GM18498 (cell line): ENCODE measurements at regions not wholly inside any gene's neighbourhood (a gene's known extent, or its start where the extent isn't known, plus 50 kb on each side); places are given as distances from the start of the nearest gene placed in this dataset.

ENCODE experiments used
- ATAC-seq: cut with Tn5 transposase; IDR thresholded peaks from one replicate; pipeline ENCODE4 v1.9.1; 2021; ENCODE audit warnings: mild to moderate bottlenecking, moderate library complexity; ENCODE audit not compliant: unreplicated experiment

- no peak for ATAC-seq
Measured at GRCh38 chr1:228823200-228823599, 87.9 kb downstream of the RHOU start.

GRCh38 chr1:228824366-228824765, 89.1 kb downstream of the RHOU start:
- ATAC-seq = no peak

GRCh38 chr1:228825041-228825440, 89.8 kb downstream of the RHOU start:
- no peak for ATAC-seq

GRCh38 chr1:228825840-228826484, 90.7 kb downstream of the RHOU start:
- peak; percentile 85 for ATAC-seq

- ATAC-seq = no peak
Measured at GRCh38 chr1:228827019-228827418, 91.7 kb downstream of the RHOU start.

DNA sequence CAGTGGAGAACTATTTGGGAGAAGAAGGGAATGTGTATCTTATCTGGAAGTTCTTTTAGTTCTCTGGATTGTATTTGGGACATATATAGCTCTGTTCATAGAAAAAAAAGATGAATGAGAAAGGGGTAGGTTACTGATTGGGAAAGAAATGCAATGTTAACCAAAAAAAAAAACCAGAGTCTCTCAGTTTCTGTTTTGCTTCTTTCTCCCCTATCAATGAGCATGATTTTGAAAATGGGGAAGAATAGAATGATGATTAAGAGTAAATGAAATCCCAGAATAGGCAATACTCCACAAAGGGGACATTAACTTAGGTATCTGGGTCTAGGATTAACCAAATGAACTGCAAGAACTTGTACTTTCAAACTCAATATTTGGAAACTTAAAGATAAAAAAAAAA, 92.9 kb downstream of the RHOU start:
- ATAC-seq = no peak

- ATAC-seq = no peak
Measured at GRCh38 chr1:228830185-228830953, 95.1 kb downstream of the RHOU start.

DNA sequence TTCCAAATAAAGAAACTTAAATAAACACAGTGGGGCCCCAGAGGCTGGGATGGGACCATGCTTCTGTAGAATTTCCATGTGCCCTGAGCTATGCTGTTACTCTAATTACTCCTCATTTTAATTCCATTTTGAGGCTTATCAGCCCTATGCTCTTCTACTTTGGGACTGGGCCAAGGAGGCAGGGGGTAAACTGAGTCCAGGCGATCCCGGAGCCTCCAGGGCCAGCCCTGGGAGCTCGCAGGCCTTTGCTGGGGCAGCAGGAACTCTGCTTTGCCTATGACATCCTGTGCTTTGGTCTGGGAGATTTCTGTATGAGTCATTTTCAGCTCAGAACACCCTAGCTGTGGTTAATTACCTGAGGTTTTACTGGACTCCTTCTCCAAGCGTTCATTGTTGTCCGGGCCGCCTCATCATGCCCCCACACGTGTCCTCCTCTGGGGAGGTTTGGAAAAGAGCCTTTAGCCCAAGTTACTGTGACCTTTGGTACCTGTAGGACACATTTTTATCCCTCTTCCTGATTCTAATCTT, 95.7 kb downstream of the RHOU start:
- peak; percentile 77 for ATAC-seq

DNA sequence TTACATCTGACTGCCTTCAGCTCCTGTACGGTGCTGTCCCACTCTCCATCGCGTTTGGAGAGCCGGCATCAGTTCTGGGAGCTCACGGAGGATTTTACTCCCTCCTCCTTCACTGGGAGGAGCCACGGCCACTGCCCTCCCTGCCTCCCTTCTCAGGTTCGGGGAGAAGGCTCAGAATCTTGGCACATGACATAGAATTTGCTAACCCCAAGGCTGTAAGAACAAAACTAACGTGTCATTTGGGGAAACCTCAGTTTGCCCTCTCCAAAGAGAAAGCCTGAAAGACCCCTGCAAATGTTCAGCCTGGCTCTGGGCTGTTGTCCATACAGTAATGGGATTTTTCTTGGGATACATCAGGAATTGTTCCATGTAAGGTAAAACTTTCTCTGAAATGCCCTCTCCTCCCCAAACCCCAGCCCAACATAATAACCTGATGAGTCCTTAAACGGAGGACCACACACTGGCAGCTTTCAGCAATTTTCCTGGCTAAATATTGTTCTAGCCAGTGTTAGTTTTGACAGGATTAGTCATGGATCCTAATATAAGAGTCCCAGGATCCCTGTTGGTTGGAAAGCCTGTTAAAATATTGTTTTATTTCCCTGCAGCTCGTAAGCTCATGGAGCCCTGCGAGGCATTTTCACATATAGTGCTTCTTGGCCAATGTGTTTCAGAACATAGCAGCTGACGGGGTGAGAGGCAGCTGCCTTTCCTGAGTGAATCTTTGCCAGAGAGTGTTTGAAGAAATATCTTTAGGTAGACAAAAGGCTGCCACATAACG, 98.8 kb downstream of the RHOU start:
- no peak for ATAC-seq

DNA sequence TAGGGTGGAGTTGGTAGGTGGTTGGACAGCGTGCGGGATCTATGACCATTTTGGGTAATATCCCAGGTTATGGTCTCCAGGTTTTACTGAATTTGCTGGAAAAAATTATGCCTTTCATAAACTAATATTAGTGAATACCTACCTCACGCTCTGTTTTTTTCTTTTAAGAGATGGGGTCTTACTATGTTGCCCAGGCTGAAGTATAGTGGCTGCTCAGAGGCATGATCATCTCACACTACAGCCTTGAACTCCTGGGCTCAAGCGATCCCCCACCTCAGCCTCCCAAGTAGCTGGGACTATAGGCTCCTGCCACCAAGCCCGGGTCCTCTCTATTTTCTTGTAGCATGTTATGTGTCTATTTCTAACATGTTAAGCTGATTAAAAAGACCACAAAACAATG, 100.2 kb downstream of the RHOU start:
- ATAC-seq = no peak

GRCh38 chr1:228835911-228836310, 100.6 kb downstream of the RHOU start:
- no peak for ATAC-seq

- ATAC-seq = no peak
Measured at GRCh38 chr1:228836427-228836826, 101.1 kb downstream of the RHOU start.

DNA sequence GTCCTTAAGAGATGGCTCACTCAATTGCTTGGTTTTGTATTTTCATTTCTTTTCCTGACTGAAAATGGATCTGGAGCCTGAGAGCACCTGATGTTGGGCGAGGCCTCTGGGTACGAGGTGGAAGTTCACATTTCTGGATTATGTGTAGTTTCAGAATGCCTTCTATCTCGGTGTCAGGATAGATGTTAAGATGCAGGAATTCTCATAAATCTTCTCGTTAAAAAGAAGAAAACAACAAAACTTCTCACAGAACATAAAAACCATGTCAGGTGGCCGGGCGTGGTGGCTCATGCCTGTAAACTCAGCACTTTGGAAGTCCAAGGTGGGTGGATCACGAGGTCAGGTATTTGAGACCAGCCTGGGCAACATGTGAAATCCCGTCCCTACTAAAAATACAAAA, 101.8 kb downstream of the RHOU start:
- no peak for ATAC-seq

DNA sequence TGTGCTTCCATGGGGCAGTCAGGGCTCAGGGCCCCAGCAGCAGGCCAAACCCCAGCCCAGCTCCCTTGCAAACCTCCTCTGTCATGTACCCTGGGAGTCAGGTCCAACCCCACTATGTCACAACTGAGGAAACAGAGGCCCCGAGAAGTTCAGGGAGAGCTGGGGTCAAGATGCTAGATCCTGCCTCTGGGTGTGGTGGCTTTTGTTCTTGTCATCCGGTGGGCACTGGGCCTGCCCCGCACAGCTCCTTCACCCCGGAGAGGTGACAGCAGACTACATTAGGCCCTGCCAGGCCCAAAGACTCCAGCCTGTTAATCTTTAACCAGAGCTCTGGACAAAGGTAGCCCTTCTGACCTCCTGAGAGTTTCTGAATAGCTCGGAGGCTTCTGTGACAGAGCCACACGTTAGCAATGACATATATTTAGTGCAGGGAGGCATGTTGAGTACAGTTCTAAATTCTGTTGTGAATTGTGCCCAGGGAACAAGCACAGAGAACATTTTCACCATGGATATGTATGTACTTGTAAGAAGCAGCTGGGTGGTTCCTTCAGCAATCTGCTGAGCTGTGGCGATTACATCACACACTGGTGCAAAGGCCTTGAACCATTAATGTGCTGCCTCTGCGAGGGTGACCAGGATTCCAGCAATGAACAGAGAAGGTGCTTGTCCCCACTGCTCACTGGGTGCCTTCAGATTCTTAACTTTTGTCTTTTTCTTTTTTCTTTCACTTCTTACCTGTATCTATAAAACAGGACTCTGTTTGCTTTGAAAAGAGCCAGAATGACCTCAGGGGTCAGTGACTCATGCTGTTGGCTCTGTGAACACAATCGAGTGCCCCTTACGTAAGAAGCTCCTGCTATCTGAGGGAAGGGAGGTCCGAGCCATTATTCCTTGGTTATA, 102.8 kb downstream of the RHOU start:
- ATAC-seq = peak; percentile 76

DNA sequence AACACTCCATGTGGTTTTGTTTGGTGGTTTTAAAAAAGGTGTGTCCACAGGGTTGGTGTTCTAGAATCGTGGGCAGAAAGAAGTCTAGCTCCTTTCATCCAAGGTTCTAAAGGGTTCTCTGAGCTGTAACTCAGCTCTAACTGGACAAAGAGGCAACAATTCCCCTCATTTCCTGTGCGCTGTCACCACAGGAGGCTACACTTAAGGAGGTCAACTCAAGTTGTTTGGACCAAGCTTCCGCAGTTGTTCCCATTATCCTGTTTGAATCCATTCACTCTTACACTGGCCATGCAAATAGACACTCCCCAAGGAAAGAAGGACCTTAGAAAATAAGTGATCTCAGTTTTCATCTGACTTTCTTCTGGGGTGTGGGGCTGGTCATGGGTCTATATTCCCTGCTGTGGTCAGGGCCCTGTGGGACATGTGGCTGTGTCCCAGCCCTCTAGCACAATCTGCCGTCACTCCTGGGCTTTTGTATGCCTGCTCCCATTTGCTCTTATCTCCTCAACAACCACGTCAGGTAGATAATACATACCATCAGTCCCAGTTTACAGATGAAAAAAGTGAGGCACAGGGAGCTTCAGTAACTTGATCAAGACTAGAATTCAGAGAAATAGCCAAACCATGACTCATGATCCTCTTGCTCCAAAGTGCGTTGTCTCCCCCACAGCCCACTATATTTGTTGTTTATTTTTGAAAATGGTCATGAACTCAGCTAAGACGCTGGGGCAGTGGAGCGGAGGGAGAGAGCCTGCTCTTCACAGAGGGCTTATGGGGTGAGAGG, 103.6 kb downstream of the RHOU start:
- no peak for ATAC-seq

DNA sequence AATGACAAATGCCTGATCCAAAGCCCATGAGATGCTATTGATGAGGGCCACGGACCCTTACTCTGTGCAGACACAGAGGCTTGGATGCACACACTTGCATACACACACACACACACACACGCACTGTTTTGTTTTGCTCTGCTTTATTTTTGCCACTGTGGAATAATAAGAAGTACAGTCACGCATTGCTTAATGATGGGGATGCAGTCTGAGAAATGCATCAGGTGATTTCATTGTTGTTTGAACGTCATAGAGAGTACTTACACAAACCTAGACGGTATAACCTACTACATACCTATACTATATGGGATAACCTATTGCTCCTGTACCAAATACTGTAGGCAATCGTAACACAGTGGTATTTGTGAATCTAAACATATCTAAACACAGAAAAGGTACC, 104.4 kb downstream of the RHOU start:
- no peak for ATAC-seq

DNA sequence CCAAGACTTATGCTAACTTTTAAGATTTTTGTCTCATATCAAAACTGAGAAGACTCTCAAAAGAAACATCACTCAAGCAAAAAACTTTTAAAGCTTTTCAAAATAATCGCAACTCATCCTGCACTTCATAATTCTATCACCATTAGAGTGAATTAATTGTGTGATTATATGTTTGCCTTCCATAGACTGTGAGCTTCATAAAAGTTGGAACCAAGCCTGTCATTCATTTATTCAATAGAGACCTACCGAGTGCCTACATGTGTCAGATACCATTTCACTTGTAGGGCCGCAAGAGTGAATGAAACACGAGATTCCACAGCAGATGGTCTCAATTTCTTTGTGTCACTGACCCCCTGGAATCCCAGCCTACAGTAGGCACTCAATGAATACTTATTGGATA, 106.4 kb downstream of the RHOU start:
- no peak for ATAC-seq

- ATAC-seq = peak; percentile 52
Measured at GRCh38 chr1:228842094-228842775, 107.0 kb downstream of the RHOU start.

DNA sequence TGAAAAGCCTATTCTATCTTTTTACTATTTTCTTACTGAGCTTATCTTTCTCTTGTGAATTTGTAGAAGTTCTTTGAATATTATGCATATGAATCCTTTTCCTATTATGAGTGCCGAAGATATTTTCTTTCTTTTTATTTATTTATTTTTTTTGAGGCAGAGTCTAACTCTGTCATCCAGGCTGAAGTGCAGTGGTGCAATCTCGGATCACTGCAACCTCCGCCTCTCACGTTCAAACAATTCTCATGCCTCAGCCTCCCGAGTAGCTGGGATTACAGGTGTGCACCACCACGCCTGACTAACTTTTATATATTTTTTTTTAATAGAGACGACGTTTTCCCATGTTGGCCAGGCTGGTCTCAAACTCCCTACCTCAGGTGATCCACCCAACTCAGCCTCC, 109.8 kb downstream of the RHOU start:
- no peak for ATAC-seq
